ENCODE measurements at regions not wholly inside any gene's neighbourhood (a gene's known extent, or its start where the extent isn't known, plus 50 kb on each side); places are given as distances from the start of the nearest gene placed in this dataset.
"Not testable (repeated sequence)": the region's sequence is repeated elsewhere in the genome, so short reads cannot be mapped to it uniquely, and the experiment has no call there.

DNA sequence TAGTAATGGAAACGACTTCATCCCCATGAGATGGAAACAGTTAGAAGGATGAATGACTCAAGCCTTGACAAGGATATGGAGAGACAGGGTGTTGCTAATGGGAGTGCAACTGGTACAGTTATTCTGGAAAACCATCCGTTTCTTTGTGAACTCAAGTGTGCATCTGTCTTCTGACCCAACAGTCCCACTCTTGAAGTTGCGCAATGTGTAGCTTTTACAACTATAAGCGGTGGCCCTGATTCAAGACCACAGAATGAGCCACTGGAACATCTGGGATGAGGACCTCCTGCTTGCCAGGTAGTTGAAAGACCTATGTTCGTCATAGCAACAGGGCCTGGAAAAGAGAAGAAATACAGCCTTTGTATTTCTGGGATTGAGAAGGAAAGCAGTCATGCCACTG, 115.8 kb upstream of the GMDS start:
- no peak for DNase-seq

DNA sequence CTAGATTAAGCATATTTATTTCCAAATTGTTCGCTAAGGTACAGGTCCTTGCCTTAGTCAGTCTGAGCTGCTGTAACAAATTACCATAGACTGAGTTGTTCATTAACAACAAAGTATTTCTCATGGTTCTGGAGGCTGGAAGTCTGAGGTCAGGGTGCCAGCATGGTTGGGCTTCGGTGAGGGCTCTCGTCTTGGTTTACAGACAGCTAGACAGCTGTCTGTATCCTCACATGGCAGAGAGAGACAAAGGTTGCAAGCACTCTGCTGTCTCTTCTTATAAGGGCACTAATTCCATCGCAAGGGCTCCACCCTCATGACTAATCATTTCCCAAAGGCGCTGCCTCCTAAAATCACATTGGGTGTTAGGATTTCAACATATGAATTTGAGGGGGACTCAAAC, 115.3 kb upstream of the GMDS start:
- DNase-seq: no peak

DNA sequence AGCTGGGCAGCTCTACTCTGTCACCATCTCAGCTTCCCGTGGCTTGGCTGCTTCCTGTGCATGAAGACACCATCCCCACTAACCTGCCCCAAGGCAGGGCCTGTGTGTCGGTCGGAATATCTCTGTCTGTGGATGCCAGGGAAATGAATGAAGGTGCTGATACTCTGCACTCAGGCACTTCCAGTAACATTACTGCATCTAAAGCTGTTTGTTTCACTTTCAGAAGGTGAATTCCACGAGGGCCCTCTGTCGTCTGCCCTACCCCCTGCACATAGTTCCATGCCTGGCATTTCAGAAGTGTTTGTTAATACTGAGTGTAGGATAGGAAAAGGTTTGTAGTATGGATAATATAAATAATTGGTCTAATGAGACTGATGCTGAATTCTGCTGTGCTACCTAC, 114.7 kb upstream of the GMDS start:
- DNase-seq: no peak

- no peak for DNase-seq
Measured at GRCh38 chr6:2355150-2355549, 109.7 kb upstream of the GMDS start.

- DNase-seq: no peak
Measured at GRCh38 chr6:2354138-2354491, 108.7 kb upstream of the GMDS start.

DNA sequence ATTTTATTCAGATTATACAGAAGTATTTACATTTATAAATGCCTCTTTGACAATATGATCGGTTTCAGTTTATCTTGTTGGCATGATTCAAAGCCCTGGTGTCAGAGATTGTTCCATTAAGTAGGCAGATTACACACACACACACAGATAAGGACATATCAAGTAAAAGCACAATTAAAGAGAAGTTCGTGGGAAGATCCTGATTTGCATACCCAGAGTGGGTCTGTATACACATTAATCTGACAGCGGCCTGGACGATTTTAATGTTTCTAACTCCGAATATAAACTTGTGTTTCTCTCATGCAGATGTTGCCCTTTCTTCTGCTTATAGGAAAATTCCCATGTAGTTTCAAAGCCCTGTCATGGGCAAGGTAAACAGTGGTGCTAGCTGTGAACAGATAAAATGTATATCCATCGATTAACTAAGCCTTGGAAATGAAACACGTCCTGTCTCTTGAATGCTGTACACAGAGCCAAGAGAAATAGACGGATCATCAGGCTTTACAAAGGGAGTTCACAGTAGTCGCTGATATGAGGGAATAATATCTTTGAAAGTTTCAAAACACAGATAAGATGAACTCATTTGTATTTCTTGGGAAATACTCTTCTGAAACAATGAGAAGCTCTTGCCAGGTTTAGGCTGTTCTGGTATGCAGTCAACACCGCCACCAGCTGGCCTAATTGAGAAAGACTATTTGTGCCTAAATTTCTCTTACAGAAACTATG, 108.2 kb upstream of the GMDS start:
- DNase-seq: peak; percentile 6

GRCh38 chr6:2351807-2352431, 106.5 kb upstream of the GMDS start:
- DNase-seq: no peak

DNA sequence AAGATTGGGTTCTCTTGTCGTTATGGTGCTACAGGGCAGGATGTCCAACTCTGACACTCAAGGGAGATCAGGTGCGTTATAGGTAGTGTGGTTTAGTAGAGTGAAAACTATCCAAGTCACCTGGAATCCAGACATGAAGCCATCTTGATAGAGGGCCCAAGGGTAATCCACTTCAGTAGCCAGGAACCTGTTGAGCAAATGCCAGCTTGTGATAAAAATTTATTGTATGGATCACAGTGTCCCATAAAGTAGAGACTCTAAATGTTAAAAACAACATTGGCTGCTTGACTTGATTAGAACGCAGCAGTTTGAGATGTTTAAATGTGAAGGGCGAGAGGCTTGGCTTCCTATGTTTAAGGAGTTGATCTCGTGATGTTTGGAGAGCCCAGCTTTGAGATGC, 105.7 kb upstream of the GMDS start:
- DNase-seq: no peak

GRCh38 chr6:2346078-2346477, 100.7 kb upstream of the GMDS start:
- DNase-seq: no peak

GRCh38 chr6:2344319-2344905, 99.0 kb upstream of the GMDS start:
- no peak for DNase-seq

DNA sequence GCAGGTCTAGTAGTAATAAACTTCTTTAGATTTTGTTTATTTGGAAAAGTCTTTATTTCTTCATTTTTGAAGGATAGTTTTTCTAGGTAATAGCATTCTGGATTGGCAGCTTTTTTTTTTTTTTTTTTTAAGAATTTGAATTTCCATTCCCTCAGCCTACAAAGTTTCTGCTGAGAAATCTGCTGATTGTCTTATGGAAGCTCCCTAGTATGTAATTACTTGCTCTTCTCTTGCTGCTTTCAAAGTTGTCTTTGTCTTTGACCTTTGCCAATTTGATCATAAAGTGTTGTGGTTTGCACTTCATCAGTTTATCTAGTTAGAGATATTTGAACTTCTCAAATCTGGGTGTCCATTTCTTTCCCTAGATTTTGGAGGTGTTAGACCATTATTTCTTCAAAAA, 82.2 kb upstream of the GMDS start:
- DNase-seq: no peak

DNA sequence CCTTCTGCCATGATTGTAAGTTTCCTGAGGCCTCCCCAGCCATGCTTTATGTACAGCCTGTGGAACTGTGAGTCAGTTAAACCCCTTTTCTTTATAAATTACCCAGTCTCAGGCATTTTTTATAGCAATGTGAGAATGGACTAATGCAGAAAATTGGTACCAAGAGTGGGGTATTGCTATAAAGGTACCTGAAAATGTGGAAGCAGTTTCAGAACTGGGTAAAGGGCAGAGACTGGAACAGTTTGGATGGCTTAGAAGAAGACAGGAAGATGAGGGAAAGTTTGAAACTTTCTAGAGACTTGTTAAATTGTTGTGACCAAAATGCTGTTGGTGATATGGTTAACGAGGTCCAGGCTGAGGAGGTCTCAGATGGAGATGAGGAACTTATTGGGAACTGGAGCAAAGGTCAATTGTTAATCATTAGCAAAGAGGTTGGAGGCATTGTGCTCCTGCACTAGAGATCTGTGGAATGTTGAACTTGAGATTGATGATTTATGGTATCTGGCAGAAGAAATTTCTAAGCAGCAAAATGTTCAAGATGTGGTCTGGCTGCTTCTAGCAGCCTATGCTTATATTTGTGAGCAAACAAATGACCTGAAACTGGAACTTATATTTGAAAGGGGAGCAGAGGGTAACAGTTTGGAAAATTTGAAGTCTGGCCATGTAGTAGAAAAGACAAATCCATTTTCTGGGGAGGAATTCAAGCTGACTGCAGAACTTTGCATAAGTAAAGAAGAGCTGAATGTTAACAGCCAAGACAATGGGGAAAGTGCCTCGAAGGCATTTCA, 79.0 kb upstream of the GMDS start:
- DNase-seq: no peak

DNA sequence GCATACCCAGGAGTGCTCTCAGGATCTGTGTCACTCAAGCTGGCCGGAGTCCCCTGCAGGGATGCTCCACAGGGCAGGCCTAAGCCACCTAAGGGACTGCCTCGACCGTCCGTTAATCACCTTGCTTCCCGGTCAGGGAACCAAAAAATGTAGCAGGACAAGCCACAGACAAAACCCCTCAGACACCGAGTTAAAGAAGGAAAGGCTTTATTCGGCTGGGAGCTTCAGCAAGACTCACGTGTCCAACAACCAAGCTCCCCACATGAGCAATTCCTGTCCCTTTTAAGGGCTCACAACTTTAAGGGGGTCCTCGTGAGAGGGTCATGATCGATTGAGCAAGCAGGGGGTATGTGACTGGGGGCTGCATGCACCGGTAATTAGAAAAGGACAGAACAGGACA, 72.1 kb upstream of the GMDS start:
- DNase-seq: not testable (repeated sequence)

GRCh38 chr6:2314641-2315040, 69.2 kb upstream of the GMDS start:
- no peak for DNase-seq

- no peak for DNase-seq
Measured at GRCh38 chr6:2310042-2310441, 64.6 kb upstream of the GMDS start.

DNA sequence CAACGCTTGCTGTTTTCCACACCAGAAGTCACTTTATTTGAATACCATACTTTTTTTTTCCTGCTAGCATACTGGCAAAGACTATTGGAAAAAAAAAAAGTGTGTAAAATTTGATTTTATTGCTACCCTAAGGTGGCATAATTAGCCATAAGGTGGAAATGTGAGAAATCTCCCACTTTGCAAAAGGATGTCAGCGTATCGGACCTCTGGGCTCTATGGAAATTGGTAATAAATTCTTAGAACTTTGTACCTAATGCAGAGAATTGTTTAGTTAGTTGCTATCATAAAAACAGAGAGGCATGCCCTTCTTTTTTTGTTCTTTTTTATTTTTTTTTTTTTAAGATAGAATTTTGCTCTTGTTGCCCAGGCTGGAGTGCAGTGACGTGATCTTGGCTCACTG, 63.7 kb upstream of the GMDS start:
- no peak for DNase-seq

DNA sequence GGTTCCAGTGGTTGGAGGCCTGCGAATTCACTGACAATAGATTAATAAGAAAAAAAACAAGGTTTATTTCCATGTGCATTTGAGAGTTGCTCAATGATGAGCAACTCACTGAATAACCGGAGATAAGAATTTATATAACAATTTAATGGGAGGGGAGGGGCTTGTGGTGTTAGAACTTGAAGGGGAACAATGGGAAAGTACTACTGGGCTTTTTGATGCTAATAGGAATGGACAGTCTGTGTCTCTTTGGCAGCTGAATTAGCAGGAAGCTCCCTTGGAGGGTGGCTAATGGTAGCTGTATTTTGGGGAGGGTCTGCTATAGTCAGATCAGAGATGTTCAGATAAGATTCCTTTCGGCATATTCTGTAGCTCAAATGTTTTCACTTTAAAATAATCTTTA, 62.4 kb upstream of the GMDS start:
- DNase-seq: no peak

DNA sequence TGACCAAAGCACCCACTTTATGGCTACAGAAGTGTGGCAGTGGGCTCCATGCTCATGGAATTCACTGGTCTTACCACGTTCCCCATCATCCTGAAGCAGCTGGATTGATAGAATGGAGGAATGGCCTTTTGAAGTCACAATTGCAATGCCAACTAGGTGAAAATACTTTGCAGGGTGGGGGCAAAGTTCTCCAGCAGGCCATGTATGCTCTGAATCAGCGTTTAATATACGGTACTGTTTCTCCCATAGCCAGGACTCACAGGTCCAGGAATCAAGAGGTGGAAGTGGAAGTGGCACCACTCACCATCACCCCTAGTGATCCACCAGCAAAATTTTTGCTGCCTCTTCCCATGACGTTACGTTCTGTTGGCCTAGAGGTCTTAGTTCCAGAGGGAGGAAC, 60.5 kb upstream of the GMDS start:
- no peak for DNase-seq

GRCh38 chr6:2302482-2302881, 57.1 kb upstream of the GMDS start:
- not testable (repeated sequence) for DNase-seq

- no peak for DNase-seq
Measured at GRCh38 chr6:2296781-2297180, 51.4 kb upstream of the GMDS start.

Data from NCI-H1092 treated with DMSO at 0.1 percent for 48 hours (cell line).